H1 (cell line): ENCODE measurements at regions not wholly inside any gene's neighbourhood (a gene's known extent, or its start where the extent isn't known, plus 50 kb on each side); places are given as distances from the start of the nearest gene placed in this dataset.

Experiments
- CHD1 ChIP-seq: IDR thresholded peaks from 2 replicates; pipeline ENCODE4 v1.6.1; 2012; ENCODE audit warnings: low read depth, low read length, improper control_type of control experiment
- CTCF ChIP-seq, 3 experiments: IDR thresholded peaks; 1 replicate in 2 of 3; 2 replicates in 1 of 3; pipeline versions ENCODE4 v1.5.1 to v1.6.1; 2011; ENCODE audit warnings: low read length in 3 of 3, mild to moderate bottlenecking in 3 of 3, inconsistent platforms in 2 of 3, low read depth in 1 of 3, moderate library complexity in 1 of 3; ENCODE audit not compliant: insufficient read depth in 1 of 3; ENCODE audit errors: control extremely low read depth in 1 of 3
- HDAC2 ChIP-seq, 2 experiments: fragments of 300-600 bp in 1 of 2; sonication (generic) in 1 of 2; IDR thresholded peaks; 2 replicates each; pipeline ENCODE4 v1.6.1; 2011 to 2012; ENCODE audit warnings: low read depth in 2 of 2, low read length in 2 of 2, mild to moderate bottlenecking in 2 of 2, moderate library complexity in 2 of 2, borderline replicate concordance in 1 of 2, inconsistent platforms in 1 of 2
- JUN ChIP-seq: IDR thresholded peaks from 2 replicates; pipeline ENCODE4 v1.6.1; 2011; ENCODE audit warnings: low read depth, mild to moderate bottlenecking, improper control_type of control experiment, low read length
- KDM1A ChIP-seq: fragments of 200-600, 300-600 bp; sonication (generic); IDR thresholded peaks from 2 replicates; pipeline ENCODE4 v1.7.1; 2016; ENCODE audit warnings: mild to moderate bottlenecking, low read length, borderline replicate concordance
- POLR2A ChIP-seq, 2 experiments: IDR thresholded peaks; 1 replicate in 1 of 2; 2 replicates in 1 of 2; pipeline ENCODE4 v1.6.1; 2011; ENCODE audit warnings: low read depth in 2 of 2, low read length in 2 of 2, mild to moderate bottlenecking in 2 of 2; ENCODE audit errors: control extremely low read depth in 1 of 2
- POLR2AphosphoS5 ChIP-seq: IDR thresholded peaks from 2 replicates; pipeline ENCODE4 v1.6.1; 2011; ENCODE audit warnings: low read depth, low read length
- RAD21 ChIP-seq, 2 experiments: IDR thresholded peaks in 1 of 2; conservative IDR thresholded peaks in 1 of 2; 2 replicates each; pipeline ENCODE4 v1.6.1; 2011; ENCODE audit warnings: low read depth in 2 of 2, low read length in 2 of 2, improper control_type of control experiment in 1 of 2, inconsistent platforms in 1 of 2, mild to moderate bottlenecking in 1 of 2, moderate library complexity in 1 of 2
- RNF2 ChIP-seq: fragments of 200-900, 300-1000 bp; sonication (generic); IDR thresholded peaks from 2 replicates; pipeline ENCODE4 v1.7.1; 2016; ENCODE audit warnings: borderline replicate concordance, low read depth, mild to moderate bottlenecking, antibody characterized with exemption, low read length; ENCODE audit not compliant: poor library complexity, severe bottlenecking; ENCODE audit errors: missing control alignments
- SIX5 ChIP-seq: IDR thresholded peaks from 2 replicates; pipeline ENCODE4 v1.6.1; 2011; ENCODE audit warnings: mild to moderate bottlenecking, low read depth, low read length
- TAF1 ChIP-seq: IDR thresholded peaks from 2 replicates; pipeline ENCODE4 v1.6.1; 2011; ENCODE audit warnings: mild to moderate bottlenecking, low read depth, low read length

- TF ChIP-seq TAF1: no peak
- TF ChIP-seq RAD21 (IDR thresholded peaks at IDR 0.05 in 1 of 2, conservative IDR thresholded peaks at IDR 0.05 in 1 of 2; ENCODE audit: low read depth in 2 of 2, low read length in 2 of 2): no peak
- no peak for TF ChIP-seq CTCF (IDR thresholded peaks at IDR 0.05; ENCODE audit: control extremely low read depth in 1 of 3, insufficient read depth in 1 of 3, low read depth in 1 of 3, low read length in 3 of 3)
- no peak for TF ChIP-seq JUN
- no peak for TF ChIP-seq KDM1A
- no peak for TF ChIP-seq HDAC2 (IDR thresholded peaks at IDR 0.05; ENCODE audit: borderline replicate concordance in 1 of 2, low read depth in 2 of 2, low read length in 2 of 2)
- TF ChIP-seq RNF2: no peak
- TF ChIP-seq POLR2A (IDR thresholded peaks at IDR 0.05; ENCODE audit: control extremely low read depth in 1 of 2, low read depth in 2 of 2, low read length in 2 of 2): no peak
- no peak for TF ChIP-seq POLR2AphosphoS5
- TF ChIP-seq CHD1: no peak
- TF ChIP-seq SIX5: no peak
These were observed 905.2 kb upstream of the ZNF722 start for GRCh38 chr7:63093481-63093880.
